HepG2 (cell line): ENCODE measurements at regions not wholly inside any gene's neighbourhood (a gene's known extent, or its start where the extent isn't known, plus 50 kb on each side); places are given as distances from the start of the nearest gene placed in this dataset.

Experiments used
- EED ChIP-seq: sonication (generic); formaldehyde crosslinking; IDR thresholded peaks from 2 replicates; pipeline ENCODE4 v1.5.0; 2020; ENCODE audit warnings: mild to moderate bottlenecking, missing genetic modification reagents
- MED8 ChIP-seq: sonication (generic); formaldehyde crosslinking; IDR thresholded peaks from 2 replicates; pipeline ENCODE4 v1.8.1; 2023; ENCODE audit warnings: mild to moderate bottlenecking, missing genetic modification reagents; ENCODE audit not compliant: insufficient replicate concordance
- RARG ChIP-seq: sonication (generic); formaldehyde crosslinking; IDR thresholded peaks from 2 replicates; pipeline ENCODE4 v1.4.0; 2020; ENCODE audit warnings: low read depth, mild to moderate bottlenecking, missing genetic modification reagents
- SALL2 ChIP-seq: sonication (generic); formaldehyde crosslinking; IDR thresholded peaks from 2 replicates; pipeline ENCODE4 v1.8.1; 2023; ENCODE audit warnings: mild to moderate bottlenecking, missing genetic modification reagents, inconsistent platforms
- SNAPC2 ChIP-seq: sonication (generic); formaldehyde crosslinking; IDR thresholded peaks from 2 replicates; pipeline ENCODE4 v1.8.1; 2022; ENCODE audit warnings: mild to moderate bottlenecking, missing genetic modification reagents
- ZBTB38 ChIP-seq: sonication (generic); formaldehyde crosslinking; IDR thresholded peaks from 2 replicates; pipeline ENCODE4 v1.5.1; 2020; ENCODE audit warnings: mild to moderate bottlenecking, missing genetic modification reagents
- ZMYM2 ChIP-seq: sonication (generic); formaldehyde crosslinking; IDR thresholded peaks from 2 replicates; pipeline ENCODE4 v1.8.0; 2022; ENCODE audit warnings: mild to moderate bottlenecking, missing genetic modification reagents
- ZNF121 ChIP-seq: sonication (generic); formaldehyde crosslinking; IDR thresholded peaks from 2 replicates; pipeline ENCODE4 v1.5.0; 2020; ENCODE audit warnings: mild to moderate bottlenecking, missing genetic modification reagents
- ZNF160 ChIP-seq: sonication (generic); formaldehyde crosslinking; IDR thresholded peaks from 2 replicates; pipeline ENCODE4 v1.8.0; 2022; ENCODE audit warnings: mild to moderate bottlenecking, inconsistent platforms, missing genetic modification reagents
- ZNF451 ChIP-seq: sonication (generic); formaldehyde crosslinking; IDR thresholded peaks from 2 replicates; pipeline ENCODE4 v1.5.0; 2020; ENCODE audit warnings: mild to moderate bottlenecking, missing genetic modification reagents
- ZNF776 ChIP-seq: sonication (generic); formaldehyde crosslinking; IDR thresholded peaks from 2 replicates; pipeline ENCODE4 v1.4.0; 2020; ENCODE audit warnings: mild to moderate bottlenecking, missing genetic modification reagents
- ZSCAN31 ChIP-seq: sonication (generic); formaldehyde crosslinking; IDR thresholded peaks from 2 replicates; pipeline ENCODE4 v1.5.0; 2020; ENCODE audit warnings: low read depth, mild to moderate bottlenecking, missing genetic modification reagents
- TF ChIP-seq, protein P1 (sequence below): sonication (generic); formaldehyde crosslinking; IDR thresholded peaks from 2 replicates; pipeline ENCODE4 v1.4.0; 2020; ENCODE audit warnings: missing genetic modification reagents
- TF ChIP-seq, protein P2 (sequence below): sonication (generic); formaldehyde crosslinking; IDR thresholded peaks from 2 replicates; pipeline ENCODE4 v1.9.0; 2022; ENCODE audit warnings: missing genetic modification reagents, mild to moderate bottlenecking, borderline replicate concordance
- TF ChIP-seq, protein P3 (sequence below): sonication (generic); formaldehyde crosslinking; IDR thresholded peaks from 2 replicates; pipeline ENCODE4 v1.5.0; 2020; ENCODE audit warnings: mild to moderate bottlenecking, missing genetic modification reagents
- TF ChIP-seq, protein P4 (sequence below): sonication (generic); formaldehyde crosslinking; IDR thresholded peaks from 2 replicates; pipeline ENCODE4 v1.4.0; 2020; ENCODE audit warnings: missing genetic modification reagents, mild to moderate bottlenecking, borderline replicate concordance
- TF ChIP-seq, protein P5 (sequence below): sonication (generic); formaldehyde crosslinking; IDR thresholded peaks from 2 replicates; pipeline ENCODE4 v1.8.0; 2022; ENCODE audit warnings: missing genetic modification reagents, mild to moderate bottlenecking, borderline replicate concordance

DNA sequence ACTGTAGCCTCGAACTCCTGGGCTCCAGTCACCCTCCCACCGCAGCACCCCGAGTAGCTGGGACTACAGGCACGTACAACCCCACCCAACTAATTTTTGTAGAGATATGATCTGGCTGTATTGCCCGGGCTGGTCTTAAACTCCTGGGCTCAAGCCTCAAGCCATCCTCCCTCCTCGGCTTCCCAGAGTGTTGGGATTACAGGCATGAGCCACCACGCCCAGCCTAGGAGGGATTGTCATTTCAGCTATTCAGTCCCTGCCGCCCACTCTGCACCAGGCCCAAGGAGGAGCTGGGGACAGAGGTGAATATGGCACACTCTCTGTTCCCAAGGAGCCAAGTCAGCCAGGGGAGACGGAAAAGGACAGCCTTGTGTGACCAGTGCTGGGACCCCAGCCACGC, 256.2 kb downstream of the PARN start (continued):
- TF ChIP-seq, protein P1, sequence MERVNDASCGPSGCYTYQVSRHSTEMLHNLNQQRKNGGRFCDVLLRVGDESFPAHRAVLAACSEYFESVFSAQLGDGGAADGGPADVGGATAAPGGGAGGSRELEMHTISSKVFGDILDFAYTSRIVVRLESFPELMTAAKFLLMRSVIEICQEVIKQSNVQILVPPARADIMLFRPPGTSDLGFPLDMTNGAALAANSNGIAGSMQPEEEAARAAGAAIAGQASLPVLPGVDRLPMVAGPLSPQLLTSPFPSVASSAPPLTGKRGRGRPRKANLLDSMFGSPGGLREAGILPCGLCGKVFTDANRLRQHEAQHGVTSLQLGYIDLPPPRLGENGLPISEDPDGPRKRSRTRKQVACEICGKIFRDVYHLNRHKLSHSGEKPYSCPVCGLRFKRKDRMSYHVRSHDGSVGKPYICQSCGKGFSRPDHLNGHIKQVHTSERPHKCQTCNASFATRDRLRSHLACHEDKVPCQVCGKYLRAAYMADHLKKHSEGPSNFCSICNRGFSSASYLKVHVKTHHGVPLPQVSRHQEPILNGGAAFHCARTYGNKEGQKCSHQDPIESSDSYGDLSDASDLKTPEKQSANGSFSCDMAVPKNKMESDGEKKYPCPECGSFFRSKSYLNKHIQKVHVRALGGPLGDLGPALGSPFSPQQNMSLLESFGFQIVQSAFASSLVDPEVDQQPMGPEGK (CRISPR knock-in tag): no peak
- 0 out of 2 replicates have a peak, but pooled peaks have one; percentile 47 for TF ChIP-seq ZBTB38 (CRISPR knock-in tag)
- no peak for TF ChIP-seq RARG (CRISPR knock-in tag)
- TF ChIP-seq, protein P2, sequence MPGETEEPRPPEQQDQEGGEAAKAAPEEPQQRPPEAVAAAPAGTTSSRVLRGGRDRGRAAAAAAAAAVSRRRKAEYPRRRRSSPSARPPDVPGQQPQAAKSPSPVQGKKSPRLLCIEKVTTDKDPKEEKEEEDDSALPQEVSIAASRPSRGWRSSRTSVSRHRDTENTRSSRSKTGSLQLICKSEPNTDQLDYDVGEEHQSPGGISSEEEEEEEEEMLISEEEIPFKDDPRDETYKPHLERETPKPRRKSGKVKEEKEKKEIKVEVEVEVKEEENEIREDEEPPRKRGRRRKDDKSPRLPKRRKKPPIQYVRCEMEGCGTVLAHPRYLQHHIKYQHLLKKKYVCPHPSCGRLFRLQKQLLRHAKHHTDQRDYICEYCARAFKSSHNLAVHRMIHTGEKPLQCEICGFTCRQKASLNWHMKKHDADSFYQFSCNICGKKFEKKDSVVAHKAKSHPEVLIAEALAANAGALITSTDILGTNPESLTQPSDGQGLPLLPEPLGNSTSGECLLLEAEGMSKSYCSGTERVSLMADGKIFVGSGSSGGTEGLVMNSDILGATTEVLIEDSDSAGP (CRISPR knock-in tag): 0 out of 2 replicates have a peak, but pooled peaks have one; percentile 14
- TF ChIP-seq, protein P3, sequence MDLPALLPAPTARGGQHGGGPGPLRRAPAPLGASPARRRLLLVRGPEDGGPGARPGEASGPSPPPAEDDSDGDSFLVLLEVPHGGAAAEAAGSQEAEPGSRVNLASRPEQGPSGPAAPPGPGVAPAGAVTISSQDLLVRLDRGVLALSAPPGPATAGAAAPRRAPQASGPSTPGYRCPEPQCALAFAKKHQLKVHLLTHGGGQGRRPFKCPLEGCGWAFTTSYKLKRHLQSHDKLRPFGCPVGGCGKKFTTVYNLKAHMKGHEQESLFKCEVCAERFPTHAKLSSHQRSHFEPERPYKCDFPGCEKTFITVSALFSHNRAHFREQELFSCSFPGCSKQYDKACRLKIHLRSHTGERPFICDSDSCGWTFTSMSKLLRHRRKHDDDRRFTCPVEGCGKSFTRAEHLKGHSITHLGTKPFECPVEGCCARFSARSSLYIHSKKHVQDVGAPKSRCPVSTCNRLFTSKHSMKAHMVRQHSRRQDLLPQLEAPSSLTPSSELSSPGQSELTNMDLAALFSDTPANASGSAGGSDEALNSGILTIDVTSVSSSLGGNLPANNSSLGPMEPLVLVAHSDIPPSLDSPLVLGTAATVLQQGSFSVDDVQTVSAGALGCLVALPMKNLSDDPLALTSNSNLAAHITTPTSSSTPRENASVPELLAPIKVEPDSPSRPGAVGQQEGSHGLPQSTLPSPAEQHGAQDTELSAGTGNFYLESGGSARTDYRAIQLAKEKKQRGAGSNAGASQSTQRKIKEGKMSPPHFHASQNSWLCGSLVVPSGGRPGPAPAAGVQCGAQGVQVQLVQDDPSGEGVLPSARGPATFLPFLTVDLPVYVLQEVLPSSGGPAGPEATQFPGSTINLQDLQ: no peak
- TF ChIP-seq ZNF121 (CRISPR knock-in tag): peak; percentile 36; the same call in 1 of the 2 replicates
- no peak for TF ChIP-seq ZSCAN31 (CRISPR knock-in tag)
- TF ChIP-seq EED (CRISPR knock-in tag): no peak
- no peak for TF ChIP-seq SNAPC2
- TF ChIP-seq ZNF160 (CRISPR knock-in tag): no peak
- peak; percentile 39 for TF ChIP-seq MED8 (CRISPR knock-in tag)
- TF ChIP-seq ZNF776: 0 out of 2 replicates have a peak, but pooled peaks have one; percentile 52
- no peak for TF ChIP-seq SALL2
- TF ChIP-seq ZMYM2 (CRISPR knock-in tag): 0 out of 2 replicates have a peak, but pooled peaks have one; percentile 13
- TF ChIP-seq, protein P4, sequence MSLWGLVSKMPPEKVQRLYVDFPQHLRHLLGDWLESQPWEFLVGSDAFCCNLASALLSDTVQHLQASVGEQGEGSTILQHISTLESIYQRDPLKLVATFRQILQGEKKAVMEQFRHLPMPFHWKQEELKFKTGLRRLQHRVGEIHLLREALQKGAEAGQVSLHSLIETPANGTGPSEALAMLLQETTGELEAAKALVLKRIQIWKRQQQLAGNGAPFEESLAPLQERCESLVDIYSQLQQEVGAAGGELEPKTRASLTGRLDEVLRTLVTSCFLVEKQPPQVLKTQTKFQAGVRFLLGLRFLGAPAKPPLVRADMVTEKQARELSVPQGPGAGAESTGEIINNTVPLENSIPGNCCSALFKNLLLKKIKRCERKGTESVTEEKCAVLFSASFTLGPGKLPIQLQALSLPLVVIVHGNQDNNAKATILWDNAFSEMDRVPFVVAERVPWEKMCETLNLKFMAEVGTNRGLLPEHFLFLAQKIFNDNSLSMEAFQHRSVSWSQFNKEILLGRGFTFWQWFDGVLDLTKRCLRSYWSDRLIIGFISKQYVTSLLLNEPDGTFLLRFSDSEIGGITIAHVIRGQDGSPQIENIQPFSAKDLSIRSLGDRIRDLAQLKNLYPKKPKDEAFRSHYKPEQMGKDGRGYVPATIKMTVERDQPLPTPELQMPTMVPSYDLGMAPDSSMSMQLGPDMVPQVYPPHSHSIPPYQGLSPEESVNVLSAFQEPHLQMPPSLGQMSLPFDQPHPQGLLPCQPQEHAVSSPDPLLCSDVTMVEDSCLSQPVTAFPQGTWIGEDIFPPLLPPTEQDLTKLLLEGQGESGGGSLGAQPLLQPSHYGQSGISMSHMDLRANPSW (CRISPR knock-in tag): no peak
- TF ChIP-seq, protein P5, sequence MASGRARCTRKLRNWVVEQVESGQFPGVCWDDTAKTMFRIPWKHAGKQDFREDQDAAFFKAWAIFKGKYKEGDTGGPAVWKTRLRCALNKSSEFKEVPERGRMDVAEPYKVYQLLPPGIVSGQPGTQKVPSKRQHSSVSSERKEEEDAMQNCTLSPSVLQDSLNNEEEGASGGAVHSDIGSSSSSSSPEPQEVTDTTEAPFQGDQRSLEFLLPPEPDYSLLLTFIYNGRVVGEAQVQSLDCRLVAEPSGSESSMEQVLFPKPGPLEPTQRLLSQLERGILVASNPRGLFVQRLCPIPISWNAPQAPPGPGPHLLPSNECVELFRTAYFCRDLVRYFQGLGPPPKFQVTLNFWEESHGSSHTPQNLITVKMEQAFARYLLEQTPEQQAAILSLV (CRISPR knock-in tag): 0 out of 2 replicates have a peak, but pooled peaks have one; percentile 28
- TF ChIP-seq ZNF451 (CRISPR knock-in tag): no peak
